DMS79 (cell line): ENCODE measurements at regions not wholly inside any gene's neighbourhood (a gene's known extent, or its start where the extent isn't known, plus 50 kb on each side); places are given as distances from the start of the nearest gene placed in this dataset.
"Not testable (repeated sequence)": the region's sequence is repeated elsewhere in the genome, so short reads cannot be mapped to it uniquely, and the experiment has no call there.

Experiments
- DNase-seq: peaks from one replicate; lab custom pipeline; 2025; lab: John Stamatoyannopoulos, UW

DNA sequence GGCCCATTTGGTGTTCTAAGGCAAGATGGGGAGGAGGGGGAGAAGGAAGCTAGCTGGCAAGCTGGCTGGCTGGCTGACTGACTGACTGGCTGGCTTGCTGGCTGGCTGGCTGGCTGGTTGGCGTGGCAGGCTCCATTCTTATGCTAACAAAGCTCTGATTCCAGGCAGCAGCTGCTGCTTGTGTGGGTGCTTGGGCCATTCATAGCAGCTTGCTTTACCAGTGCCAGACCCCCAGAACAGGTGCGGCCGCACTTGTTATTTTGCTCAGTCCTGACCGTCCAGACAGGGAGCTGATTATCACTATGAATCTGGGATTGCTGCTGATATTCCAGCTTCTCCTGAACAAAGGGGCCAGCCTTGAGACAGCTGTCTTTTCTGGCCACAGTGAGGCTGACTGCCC is 131.2 kb upstream of the PAK3 start:
- no peak for DNase-seq

DNA sequence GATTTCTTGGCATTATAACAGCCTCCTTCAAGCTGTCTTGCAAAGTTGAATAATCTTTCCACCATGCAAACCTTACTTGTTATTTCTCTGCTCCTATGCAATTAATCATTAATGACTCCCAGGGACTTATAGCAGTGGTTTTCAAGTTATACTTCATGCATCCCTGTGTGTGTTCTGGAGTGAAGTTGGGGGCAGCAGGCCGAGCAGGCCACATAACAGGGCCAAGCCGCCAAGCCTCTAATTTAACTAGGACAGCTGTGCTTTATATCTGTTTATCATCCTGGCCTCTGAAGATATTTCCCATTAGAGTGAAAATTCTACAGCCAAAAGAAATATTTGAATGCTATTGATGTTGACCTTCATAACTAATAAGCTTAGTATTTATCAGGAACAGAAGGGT is 133.5 kb upstream of the PAK3 start:
- DNase-seq = no peak

DNA sequence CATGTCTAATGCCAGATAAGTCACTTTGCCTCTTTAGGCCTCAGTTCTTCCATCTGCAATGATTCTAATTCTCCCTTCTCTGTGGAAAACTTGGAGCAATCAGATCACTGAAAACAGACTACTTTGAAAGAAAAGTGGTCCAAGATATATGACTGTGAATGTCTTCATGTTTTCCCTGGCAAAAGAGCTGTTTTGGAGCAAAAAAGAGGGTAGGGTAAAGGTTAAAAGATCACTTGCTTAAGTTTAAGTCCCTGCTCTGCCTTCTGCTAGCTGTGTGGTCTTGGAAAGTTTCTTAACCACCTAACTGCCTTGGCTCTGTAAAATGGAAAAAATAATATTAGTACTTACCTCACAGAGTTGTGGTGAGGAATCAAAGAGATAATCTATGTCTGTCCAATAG is 140.3 kb upstream of the PAK3 start:
- DNase-seq = no peak

DNA sequence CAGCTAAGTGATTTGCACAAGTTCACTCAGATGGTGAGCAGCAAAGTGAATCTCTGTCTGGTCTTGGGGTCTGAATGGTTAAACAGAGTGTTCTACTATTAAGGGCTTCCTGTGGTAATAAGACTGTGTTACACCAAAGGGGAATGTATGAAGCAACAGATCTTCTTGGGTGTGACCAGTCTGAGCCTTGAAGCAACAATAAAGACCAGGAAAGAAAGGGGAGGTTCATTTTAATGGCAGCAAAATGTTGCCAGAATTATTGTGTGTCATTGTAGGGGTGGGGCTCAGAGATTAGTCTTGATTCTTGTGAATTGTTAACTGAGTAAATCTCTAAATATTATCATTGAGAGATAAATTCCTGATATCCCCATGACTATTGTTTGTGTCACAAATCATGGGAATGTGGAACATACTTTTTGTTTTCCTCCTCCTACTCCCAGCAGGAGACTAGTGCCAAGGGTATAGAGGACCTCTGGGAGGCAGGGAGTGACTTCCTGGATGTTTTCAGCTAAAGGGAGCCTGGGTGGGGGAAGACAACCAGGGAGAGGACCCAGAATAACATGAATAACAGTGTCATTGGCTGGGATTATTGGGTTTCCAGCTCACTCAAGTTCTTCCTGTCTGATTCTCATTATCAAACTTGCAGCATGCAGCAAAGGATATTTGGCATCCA is 141.4 kb upstream of the PAK3 start:
- no peak for DNase-seq

DNA sequence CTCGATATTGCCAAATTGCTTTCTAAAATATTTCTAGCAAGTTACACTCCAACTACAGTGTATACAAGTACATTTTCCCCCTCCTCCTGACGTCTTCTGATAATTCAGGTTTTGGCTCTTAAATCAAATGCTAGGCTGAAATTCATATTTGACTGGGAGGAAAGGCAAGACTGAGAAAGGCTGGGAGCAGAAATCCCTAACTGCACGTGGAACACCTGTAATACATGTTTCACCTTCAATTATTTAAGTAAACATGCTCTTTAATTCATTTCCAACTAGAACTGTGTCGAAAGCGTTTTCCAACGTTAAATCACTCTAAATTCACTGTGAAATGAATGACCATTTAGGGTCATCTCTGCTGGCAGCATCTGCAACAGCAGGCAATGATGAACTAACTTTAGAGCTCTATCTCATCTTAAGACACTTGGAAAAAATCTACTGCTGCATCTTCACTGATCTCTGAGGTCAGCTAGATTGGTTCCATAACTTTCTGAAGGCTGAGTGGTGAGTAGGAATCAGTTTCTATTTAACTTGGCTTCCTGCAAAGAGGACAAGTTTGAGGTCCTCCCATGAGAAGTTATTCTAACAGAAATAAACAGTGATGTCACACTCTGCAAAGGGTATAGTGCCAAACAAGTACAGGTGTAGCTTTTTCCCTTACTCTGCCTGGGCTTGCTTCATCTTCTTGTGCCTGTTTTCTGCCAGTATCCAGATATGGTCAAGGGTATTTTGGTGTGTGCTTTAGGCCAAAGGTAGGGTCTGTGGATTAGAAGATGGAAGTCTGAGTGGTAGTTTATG is 144.3 kb upstream of the PAK3 start:
- DNase-seq = no peak

DNA sequence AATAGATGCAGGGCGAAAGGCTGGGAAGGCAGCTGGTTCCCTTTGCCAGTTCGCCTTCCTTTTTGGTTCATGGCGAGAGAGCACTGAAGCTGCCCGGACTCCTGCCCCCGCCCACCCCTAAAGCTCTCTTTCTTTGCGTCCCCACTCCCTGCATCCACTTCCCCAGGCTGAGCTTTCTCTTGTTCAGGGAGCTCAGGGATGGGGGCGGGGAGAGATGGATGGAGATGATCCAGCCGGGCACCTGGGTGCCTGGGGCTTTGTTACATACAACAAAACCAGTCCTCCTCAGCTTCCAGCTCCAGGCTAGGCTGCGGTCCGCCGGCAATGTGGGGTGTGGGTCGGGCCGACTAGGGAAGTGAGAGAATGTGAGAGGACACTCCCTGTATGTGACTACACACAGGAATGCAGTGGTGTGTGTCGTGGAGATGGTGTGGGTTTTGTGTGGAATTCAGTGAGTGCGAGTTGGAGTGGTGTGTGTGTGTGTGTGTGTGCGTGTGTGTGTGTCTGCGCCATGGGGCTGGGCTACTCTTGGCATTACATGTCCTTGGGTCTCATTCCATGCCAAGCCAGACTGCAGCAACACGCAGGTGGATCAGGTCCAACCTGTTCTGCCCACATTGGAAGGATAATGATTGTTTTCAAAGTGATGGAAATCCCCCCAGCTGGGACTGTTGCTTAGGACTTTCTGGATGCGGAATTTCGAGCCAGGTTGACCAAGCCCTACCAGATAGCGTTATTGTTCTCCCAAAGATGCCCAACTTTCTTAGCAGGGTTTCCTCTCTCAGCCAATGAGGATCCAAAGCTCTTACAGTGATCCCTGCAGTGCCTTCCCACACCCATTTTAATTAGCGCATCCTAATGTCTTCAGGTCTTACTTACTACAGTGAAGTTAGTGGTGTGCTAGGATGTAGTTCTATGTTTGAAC is 149.4 kb upstream of the CHRDL1 start:
- no peak for DNase-seq

DNA sequence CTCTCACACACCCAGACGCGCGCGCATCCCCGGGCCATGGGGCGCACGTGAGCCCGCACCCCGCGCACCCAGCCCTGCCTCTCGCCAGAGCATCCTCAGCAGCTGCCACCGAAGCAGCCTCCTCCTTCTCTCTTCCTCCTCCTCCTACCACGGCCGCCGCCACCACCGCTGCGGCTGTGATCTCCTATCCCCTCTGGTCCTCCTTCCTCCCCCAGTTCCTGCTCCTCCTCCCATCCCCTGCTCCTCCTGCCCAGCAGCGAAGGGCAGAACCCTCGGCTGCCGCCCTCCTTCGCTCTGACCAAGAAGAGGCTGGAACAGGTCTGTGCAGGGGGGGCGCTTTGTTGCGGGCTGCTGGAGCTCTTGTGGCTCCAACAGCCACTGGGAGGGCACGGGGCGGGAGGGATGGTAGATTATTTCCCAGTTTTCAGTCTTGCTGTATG is 148.7 kb upstream of the CHRDL1 start:
- DNase-seq = no peak

DNA sequence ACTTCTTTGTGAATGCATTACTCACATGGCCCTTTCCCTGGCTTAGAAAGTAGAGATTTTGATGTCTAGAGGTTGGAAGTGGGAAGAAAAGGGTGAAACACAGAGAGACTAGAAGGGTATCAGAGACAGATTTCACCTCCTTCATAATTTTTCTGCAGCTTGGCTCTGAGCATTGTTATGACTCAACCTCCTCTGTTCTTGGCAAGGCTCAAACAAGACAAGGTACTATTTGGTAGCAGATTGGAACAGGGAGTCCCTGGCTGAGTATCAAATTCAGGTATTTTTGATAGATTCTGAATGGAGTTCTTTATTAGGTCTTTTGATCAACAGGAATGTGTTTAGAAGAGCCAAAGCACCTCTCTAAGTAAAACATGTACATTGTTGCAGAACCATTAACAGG is 146.3 kb upstream of the CHRDL1 start:
- no peak for DNase-seq

DNA sequence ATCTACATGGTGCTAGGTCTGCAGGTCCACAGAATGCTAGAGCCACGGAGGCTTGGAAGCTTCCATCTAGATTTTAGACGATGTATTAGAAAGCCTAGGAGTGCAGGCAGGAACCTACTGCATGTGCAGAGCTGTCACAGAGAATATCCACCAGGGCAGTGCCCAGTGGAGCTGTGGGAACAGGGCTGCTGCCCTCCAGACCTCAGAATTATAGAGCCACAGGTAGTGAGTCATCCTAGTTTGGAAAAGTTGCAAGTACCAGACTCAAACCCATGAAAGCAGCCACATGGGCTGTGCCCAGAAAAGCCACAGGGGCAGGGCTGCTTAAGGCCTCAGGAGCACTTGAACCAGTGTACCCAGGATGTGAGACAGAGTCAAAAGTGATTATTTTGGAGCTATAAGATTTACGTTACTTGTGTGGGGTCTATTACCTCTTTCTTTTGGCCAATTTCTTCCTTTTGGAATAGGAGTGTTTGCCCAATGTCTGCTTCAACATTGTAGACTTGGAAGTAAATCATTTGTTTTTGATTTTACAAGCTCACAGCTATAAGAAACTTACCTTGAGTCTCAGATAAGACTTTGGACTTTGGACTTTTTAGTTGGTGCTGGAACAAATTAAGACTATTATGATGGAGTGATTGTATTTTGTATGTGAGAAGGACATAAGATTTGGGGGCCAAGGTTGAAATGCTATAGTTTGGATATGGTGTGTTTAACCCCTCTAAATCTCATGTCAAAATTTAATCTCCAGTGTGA is 143.5 kb upstream of the CHRDL1 start:
- DNase-seq = no peak

DNA sequence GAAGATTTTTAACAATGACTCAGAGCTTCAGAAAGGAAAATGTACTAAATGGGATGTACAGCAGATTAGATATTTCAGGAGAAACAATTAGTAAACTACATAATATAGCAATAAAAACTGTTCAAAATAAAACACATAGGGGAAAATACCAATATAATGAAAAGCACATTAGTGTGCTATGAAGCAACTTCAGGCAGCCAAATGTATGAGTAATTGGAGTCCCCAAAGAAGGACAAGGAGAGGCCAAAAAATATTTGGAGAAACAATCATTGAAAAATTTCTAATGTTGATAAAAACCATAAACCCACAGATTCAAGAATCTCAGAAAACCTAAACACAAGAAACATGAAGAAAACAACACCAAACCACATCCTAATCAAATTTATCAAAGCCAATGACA is 129.3 kb upstream of the CHRDL1 start:
- no peak for DNase-seq

DNA sequence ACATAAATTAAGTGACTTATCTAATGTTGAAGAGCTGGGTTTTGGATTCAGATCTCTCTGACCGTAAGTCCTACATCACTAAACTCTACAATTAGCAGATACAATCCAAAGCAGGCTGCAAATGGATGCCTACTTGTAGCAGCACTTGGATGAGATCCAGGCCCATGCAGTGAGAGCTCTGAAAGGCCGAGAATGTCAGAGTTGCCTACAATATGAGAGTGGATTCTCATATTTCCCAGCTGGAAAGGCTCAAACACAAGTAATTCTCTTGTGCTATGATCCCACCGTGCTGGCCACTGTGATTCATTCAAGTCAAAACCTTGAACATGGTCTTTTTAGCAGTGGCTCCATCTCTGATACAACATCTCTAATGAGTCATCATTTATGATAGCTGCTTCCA is 125.4 kb upstream of the CHRDL1 start:
- DNase-seq = peak; percentile 37

DNA sequence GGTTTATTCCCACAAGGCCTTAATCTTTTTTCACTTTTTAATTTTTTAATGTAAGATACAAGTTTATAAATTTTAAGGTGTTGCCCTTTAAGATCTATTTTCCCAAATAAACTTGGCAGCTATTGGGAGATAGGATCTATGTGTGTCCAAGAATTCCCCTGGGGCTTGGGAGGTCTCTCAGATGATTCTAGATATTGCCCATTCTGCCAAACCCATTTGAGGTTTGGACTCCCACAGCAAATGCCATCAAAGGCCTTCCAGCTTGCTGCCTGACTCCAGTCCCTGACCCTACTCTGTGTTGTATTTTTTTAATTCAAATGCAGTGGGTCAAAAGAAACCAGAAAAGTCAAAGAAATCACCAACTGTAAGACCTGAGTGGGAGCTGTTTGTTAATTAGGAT is 120.0 kb upstream of the CHRDL1 start:
- DNase-seq = no peak

DNA sequence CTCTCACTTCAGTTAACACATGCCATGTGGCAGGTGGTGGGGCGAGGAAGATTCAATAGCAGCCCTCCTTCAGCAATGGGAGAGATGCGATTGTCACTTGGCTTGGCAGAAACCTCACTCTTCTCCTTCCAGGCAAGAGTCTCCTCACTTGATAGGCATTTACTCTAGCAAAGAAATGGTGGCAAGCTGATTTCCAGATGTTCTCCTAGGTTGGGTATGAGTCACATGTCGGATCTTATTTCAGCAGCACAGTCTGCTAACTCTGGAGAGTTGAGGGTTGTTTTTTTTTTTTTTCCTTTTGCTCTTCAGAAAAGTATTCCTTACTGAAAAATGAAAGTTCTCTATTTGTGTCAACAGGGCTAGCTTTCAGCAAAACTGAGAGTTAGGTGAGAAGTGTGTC is 119.5 kb upstream of the CHRDL1 start:
- DNase-seq = no peak

DNA sequence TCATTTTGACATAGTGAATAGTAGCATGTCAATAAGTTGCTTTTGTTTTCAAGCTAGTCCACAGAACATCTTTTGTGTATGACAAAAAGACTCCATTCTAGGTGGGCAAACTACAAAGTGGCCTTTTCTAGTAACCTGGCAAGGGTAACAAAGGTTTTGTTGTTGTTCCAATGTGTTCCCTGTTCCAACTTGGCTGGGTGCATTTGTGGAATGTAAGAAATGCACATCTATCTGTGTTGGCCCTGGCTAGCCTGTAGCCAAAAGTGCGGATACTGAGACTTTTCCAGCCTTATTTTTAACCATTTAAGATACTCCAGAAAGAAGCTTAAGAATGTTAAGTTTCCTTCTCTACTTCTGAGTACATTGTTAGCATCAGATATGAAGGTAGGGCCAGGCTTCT is 118.7 kb upstream of the CHRDL1 start:
- no peak for DNase-seq

DNA sequence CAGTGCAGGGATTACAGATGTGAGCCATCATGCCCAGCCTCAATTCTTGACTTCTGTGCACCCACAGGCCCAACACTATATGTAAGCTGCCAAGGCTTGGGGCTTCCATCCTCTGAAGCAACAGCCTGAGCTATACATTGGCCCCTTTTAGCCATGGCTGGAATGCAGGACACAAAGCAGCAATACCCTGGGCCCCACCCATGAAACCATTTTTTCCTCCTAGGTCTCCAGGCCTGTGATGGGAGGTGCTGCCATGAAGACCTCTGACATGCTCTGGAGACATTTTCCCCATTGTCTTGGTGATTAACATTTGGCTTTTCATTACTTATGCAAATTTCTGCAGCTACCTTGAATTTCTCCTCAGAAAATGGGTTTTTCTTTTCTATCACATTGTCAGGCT is 109.1 kb upstream of the CHRDL1 start:
- DNase-seq = not testable (repeated sequence)

DNA sequence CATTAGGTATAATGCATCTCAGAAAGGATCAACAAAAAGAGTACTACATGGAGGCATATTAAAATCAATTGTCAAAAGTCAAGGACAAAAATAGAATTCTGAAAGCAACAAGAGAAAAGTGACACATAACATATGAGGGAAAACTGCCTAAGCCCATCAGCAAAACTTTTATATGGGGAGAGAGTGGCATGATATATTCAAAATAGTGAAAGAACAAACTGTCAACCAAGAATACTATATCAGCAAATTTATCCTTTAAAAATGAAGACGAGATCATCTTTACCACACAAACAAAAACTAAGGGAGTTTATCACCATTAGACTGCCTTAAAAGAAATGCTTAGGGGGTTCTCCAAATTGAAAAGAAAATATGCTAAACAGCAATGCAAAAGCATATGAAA is 86.4 kb upstream of the CHRDL1 start:
- no peak for DNase-seq

DNA sequence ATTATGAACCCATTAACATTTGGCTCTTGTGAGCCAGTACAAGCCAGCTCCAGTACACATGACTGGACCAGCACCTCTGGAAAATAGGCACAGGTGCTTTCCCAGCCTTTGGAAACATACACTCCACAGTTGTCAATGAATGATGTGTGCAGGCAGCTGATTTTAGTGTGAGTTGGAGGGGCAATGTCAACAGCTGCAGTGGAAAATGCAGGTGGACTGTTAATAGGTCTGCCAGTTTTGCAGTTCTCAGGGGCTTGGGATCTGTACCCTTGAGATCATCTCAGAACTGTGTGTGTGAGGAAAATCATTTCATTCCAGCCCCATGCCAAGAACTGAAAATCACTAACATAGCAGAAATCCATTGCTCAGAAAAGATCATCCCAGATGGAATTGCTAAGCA is 81.7 kb upstream of the CHRDL1 start:
- no peak for DNase-seq

DNA sequence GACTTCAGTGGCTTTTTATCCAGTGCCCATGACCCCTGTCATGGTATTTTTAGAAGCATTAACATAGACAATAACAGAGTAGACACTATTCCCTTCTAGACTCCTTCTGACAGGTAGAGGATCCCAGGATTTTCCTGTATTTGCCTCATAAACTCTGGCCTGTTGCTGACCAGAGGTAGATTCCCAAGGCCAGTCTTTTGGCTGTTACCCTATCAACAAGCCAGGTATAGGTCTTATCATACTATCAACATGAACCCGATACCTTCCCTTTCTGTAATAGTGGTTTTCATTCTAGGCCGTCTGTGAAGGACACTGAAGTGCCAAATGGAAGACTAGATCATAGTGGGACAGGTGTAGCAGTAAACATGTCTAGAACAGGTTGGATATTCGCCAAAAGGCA is 76.2 kb upstream of the CHRDL1 start:
- no peak for DNase-seq

DNA sequence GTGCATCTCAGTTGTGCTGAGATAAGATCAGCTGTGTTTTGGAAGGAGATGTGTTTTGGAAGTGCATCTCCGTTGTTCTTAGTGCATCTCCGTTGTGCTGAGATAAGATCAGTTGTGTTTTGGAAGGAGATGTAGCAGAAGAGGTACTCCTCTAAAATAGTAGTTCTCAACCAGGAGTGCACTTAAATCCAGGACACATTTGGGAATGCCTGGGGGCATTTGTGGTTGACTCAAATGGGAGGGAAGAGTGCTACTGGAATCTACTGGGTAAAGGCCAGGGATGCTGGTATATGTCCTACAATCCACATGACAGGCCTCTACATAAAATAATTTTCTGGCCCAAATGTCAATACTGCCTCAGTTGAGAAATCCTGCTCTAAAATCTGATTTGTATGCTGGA is 70.8 kb upstream of the CHRDL1 start:
- DNase-seq = no peak

DNA sequence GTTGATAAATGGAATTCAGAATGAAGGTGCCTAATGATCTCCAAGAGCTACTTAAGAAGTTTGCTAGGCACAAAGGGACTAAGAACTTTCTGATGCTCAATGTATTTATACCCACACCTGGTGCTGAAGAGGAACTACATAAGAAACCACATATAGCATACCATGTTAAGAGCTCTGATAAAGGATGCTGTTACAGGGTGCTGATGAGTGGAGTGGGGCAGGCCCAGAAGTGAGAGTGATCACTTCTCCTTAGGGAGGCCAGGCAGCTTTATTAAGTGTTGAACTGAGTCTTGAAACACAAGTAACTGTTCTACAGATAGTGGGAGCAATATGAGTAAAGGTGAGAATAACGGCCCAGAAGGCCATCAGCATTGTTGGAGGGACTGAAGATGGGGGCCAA is 68.3 kb upstream of the CHRDL1 start:
- no peak for DNase-seq

DNA sequence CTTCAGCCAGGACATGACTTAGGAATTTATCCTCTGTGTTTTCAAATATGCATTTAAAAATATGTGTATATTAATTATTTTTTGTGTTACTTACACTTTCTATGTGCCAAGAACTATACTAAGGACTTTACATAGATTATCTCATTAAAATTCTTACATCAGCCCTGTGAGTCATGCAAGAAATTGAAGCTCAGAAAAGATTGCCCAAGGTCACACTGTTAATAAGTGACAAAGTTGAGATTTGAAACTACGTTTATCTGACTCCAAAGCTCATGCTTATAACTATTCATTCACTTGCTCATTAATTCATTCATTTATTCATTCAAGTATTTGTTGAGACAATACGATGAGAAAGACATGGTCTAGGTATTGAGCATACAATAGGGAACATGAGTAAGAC is 62.9 kb upstream of the CHRDL1 start:
- no peak for DNase-seq

DNA sequence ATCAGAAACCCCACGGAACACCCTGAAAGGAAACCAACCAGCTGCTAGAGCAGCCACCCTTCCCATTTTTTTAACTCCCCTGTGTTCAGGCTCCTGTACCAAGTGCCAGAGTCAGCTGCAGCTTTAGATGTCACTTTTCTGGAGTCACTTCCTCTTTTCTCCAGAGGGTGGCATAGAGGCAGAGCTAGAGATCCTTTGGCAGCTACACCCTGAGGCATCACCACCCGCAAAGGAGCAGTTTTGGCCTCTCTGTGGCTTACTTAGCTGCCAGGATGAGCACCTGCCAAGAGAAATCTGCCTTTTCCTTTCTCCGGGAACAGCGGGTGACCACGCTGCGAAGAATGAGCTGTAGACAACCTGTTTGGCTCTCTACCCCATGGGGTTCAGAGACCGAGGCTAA is 58.0 kb upstream of the CHRDL1 start:
- peak; percentile 25 for DNase-seq
